ENCODE measurements at regions not wholly inside any gene's neighbourhood (a gene's known extent, or its start where the extent isn't known, plus 50 kb on each side); places are given as distances from the start of the nearest gene placed in this dataset.
A peak's percentile ranks its signal among the peaks of the same experiment; 100 is the strongest.
"Not testable (repeated sequence)": the region's sequence is repeated elsewhere in the genome, so short reads cannot be mapped to it uniquely, and the experiment has no call there.

GRCh38 chr10:32190890-32191491 lies 134.8 kb upstream of the KIF5B start:
- no peaks in the 10 kb centered on the region for H3K4me1 ChIP-seq (ENCODE audit: control insufficient read depth in 3 of 3, insufficient read depth in 3 of 3, low read length in 3 of 3)
- no peak overlapping the region for H3K27ac ChIP-seq (ENCODE audit: low read depth, low read length)
- no peak overlapping the region for H3K4me3 ChIP-seq (ENCODE audit: low read length in 3 of 3)
- H3K27me3 ChIP-seq (ENCODE audit: control insufficient read depth in 3 of 3, insufficient read depth in 3 of 3, low read length in 3 of 3), result no peaks in the 10 kb centered on the region
- H3K9ac ChIP-seq (ENCODE audit: low read depth in 1 of 3, low read length in 3 of 3), result no peak overlapping the region
- no peaks in the 10 kb centered on the region for H3K9me3 ChIP-seq (ENCODE audit: control insufficient read depth in 3 of 3, low read length in 3 of 3)
- H3K36me3 ChIP-seq (ENCODE audit: control insufficient read depth in 3 of 3, insufficient read depth in 3 of 3, low read length in 3 of 3), result no peaks in the 10 kb centered on the region

DNA sequence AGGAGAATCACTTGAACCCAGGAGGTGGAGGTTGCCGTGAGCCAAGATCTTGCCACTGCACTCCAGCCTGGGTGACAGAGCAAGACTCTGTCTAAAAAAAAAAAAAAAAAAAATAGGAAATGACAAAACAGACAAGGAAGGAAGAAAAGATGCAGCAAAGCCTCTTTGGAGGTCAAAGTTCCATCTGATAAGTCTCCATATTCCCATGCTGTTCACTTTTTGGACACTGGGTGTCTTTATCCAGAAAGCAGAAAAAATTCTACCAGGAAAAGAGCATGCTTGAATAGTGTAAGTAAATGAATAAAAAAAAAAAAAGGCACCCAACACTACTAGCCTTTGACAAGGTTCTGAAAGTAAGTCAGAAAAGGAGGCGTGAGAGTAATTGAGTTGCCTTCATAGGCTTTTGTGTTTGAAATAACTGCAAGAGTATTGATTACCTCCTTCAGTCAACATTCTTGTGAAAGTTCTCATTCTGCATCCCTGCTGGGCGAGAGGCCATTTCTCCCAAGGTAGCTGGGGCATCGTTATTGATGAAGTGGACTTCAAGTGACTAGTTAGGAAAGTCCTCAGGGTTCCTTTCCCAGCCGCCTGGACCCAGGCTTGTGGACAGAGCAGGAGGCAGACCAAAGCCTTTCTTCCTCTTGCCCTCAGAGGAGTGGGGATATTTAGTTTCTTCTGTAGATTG lies 133.3 kb upstream of the KIF5B start:
- H3K27ac ChIP-seq (ENCODE audit: low read depth, low read length), result no peak overlapping the region
- H3K9ac ChIP-seq (ENCODE audit: low read depth in 1 of 3, low read length in 3 of 3), result no peak overlapping the region
- H3K4me1 ChIP-seq (ENCODE audit: control insufficient read depth in 3 of 3, insufficient read depth in 3 of 3, low read length in 3 of 3), result no peaks in the 10 kb centered on the region
- no peaks in the 10 kb centered on the region for H3K36me3 ChIP-seq (ENCODE audit: control insufficient read depth in 3 of 3, insufficient read depth in 3 of 3, low read length in 3 of 3)
- H3K27me3 ChIP-seq (ENCODE audit: control insufficient read depth in 3 of 3, insufficient read depth in 3 of 3, low read length in 3 of 3), result no peaks in the 10 kb centered on the region
- H3K9me3 ChIP-seq (ENCODE audit: control insufficient read depth in 3 of 3, low read length in 3 of 3), result no peaks in the 10 kb centered on the region
- no peak overlapping the region for H3K4me3 ChIP-seq (ENCODE audit: low read length in 3 of 3)

DNA sequence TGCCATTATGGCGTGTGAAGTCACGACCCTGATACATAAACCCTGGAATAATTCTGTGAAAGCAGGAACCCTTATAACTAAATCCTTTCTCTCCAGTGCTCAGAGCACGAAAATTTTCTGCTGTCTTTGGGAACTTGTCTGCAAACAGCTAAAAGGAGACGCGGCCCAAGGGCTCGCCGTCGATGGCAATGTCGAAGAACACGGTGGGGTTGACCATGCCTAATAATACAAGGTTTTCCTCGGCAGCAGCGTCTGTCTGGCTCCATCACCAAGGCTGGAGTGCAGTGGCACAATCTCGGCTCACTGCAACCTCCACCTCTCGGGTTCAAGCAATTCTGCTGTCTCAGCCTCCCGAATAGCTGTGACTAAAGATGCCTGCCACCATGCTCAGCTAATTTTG lies 132.4 kb upstream of the KIF5B start:
- not testable (repeated sequence) for H3K27me3 ChIP-seq (ENCODE audit: control insufficient read depth in 3 of 3, insufficient read depth in 3 of 3, low read length in 3 of 3); H3K4me1 ChIP-seq (ENCODE audit: control insufficient read depth in 3 of 3, insufficient read depth in 3 of 3, low read length in 3 of 3); H3K4me3 ChIP-seq (ENCODE audit: low read length in 3 of 3); H3K27ac ChIP-seq (ENCODE audit: low read depth, low read length); H3K9me3 ChIP-seq (ENCODE audit: control insufficient read depth in 3 of 3, low read length in 3 of 3); H3K36me3 ChIP-seq (ENCODE audit: control insufficient read depth in 3 of 3, insufficient read depth in 3 of 3, low read length in 3 of 3); H3K9ac ChIP-seq (ENCODE audit: low read depth in 1 of 3, low read length in 3 of 3)

- no peak overlapping the region for H3K4me3 ChIP-seq (ENCODE audit: low read length in 3 of 3)
- H3K9me3 ChIP-seq (ENCODE audit: control insufficient read depth in 3 of 3, low read length in 3 of 3), result no peaks in the 10 kb centered on the region
- no peaks in the 10 kb centered on the region for H3K4me1 ChIP-seq (ENCODE audit: control insufficient read depth in 3 of 3, insufficient read depth in 3 of 3, low read length in 3 of 3)
- H3K27ac ChIP-seq (ENCODE audit: low read depth, low read length), result no peak overlapping the region
- H3K27me3 ChIP-seq (ENCODE audit: control insufficient read depth in 3 of 3, insufficient read depth in 3 of 3, low read length in 3 of 3), result no peaks in the 10 kb centered on the region
- no peak overlapping the region for H3K9ac ChIP-seq (ENCODE audit: low read depth in 1 of 3, low read length in 3 of 3)
- no peaks in the 10 kb centered on the region for H3K36me3 ChIP-seq (ENCODE audit: control insufficient read depth in 3 of 3, insufficient read depth in 3 of 3, low read length in 3 of 3)
Observed at GRCh38 chr10:32187686-32188085, 131.5 kb upstream of the KIF5B start.

DNA sequence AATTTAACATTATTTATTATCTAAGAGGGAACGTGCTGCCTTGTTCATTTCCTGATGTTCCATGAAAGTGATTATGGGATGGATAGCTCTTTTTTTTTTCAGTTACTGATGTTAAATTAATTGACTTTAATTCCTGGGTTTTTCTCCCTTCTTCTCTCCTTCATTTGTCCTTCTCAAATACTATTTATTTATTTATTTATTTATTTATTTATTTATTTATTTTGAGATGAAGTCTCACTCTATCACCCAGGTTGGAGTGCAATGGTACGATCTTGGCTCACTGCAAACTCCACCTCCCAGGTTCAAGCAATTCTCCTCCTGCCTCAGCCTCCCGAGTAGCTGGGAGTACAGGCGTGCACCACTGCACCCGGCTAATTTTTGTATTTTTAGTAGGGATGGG lies 127.4 kb upstream of the KIF5B start:
- not testable (repeated sequence) for H3K9ac ChIP-seq (ENCODE audit: low read depth in 1 of 3, low read length in 3 of 3); H3K4me3 ChIP-seq (ENCODE audit: low read length in 3 of 3); H3K4me1 ChIP-seq (ENCODE audit: control insufficient read depth in 3 of 3, insufficient read depth in 3 of 3, low read length in 3 of 3); H3K27ac ChIP-seq (ENCODE audit: low read depth, low read length); H3K9me3 ChIP-seq (ENCODE audit: control insufficient read depth in 3 of 3, low read length in 3 of 3); H3K36me3 ChIP-seq (ENCODE audit: control insufficient read depth in 3 of 3, insufficient read depth in 3 of 3, low read length in 3 of 3); H3K27me3 ChIP-seq (ENCODE audit: control insufficient read depth in 3 of 3, insufficient read depth in 3 of 3, low read length in 3 of 3)

DNA sequence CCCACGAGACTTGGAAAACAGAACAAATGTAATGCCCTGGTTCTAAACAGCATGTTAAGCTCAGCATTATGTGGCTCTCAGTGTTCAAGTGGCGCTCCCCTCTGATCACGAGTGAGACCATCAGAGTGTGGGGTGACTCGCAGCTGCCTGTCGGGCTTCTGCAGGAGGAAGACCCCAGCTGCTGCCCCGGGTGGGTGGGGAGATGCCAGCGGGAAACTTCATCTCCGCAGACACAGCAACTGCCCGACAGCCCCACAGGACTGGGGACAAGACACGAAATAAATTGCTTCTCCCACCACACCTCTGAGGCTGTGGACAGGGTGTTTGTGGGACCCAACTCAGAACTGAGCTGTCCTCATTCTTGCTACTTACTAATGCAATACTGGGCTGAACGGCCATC lies 126.3 kb upstream of the KIF5B start:
- Histone ChIP-seq H3K4me1 (ENCODE audit: control insufficient read depth in 3 of 3, insufficient read depth in 3 of 3, low read length in 3 of 3) (no peaks in the 10 kb centered on the region), H3K9ac (ENCODE audit: low read depth in 1 of 3, low read length in 3 of 3) (no peak overlapping the region), H3K9me3 (ENCODE audit: control insufficient read depth in 3 of 3, low read length in 3 of 3) (no peaks in the 10 kb centered on the region), H3K4me3 (ENCODE audit: low read length in 3 of 3) (no peak overlapping the region), H3K36me3 (ENCODE audit: control insufficient read depth in 3 of 3, insufficient read depth in 3 of 3, low read length in 3 of 3) (no peaks in the 10 kb centered on the region), H3K27ac (ENCODE audit: low read depth, low read length) (no peak overlapping the region), H3K27me3 (ENCODE audit: control insufficient read depth in 3 of 3, insufficient read depth in 3 of 3, low read length in 3 of 3) (no peaks in the 10 kb centered on the region)

DNA sequence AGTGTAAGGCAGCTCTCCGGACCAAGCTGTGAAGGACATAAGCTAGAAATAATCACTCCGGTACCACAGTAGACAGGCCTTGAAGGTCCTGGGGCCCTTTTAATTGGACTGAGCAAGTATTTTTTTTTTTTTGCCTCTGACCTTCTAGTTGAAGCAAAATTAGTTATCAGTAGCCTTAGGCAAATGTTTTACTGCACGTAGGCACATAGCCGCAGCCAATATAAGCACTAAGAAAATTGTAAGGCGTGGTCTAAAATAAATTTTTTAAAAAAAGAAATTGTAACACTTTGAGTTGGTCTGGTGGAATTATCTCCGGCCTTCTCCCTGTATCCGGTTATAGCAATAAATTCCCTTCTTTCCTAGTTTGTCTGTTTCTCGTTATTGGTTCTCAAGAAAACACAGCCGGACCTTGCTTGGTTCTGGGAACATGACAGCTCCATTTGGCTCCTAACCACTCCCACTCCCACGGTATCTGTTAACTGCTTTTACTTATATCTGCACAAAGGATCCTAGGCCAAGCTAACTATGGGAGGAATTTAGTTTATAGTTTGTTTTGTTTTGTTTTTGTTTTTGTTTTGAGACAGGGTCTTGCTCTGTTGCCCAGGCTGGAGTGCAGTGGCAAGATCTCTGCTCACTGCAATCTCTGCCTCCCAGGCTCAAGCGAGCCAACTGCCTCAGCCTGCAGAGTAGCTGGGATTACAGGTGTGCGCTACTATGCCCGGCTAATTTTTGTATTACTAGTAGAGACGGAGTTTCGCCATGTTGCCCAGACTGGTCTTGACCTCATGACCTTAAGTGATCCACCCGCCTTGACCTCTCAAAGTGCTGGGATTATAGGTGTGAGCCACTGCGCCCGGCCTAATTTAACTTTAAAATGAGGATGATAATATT lies 124.4 kb upstream of the KIF5B start:
- no peaks in the 10 kb centered on the region for H3K9me3 ChIP-seq (ENCODE audit: control insufficient read depth in 3 of 3, low read length in 3 of 3)
- peak overlapping the region in 1 of 3 donors; percentile 20 for H3K9ac ChIP-seq (ENCODE audit: low read depth in 1 of 3, low read length in 3 of 3)
- H3K27ac ChIP-seq (ENCODE audit: low read depth, low read length), result no peak overlapping the region
- H3K4me1 ChIP-seq (ENCODE audit: control insufficient read depth in 3 of 3, insufficient read depth in 3 of 3, low read length in 3 of 3), result no peaks in the 10 kb centered on the region
- H3K27me3 ChIP-seq (ENCODE audit: control insufficient read depth in 3 of 3, insufficient read depth in 3 of 3, low read length in 3 of 3), result peaks cover 0 to 2% (median 0%) of the 10 kb centered on the region in 3 donors
- H3K4me3 ChIP-seq (ENCODE audit: low read length in 3 of 3), result no peak overlapping the region
- H3K36me3 ChIP-seq (ENCODE audit: control insufficient read depth in 3 of 3, insufficient read depth in 3 of 3, low read length in 3 of 3), result no peaks in the 10 kb centered on the region

DNA sequence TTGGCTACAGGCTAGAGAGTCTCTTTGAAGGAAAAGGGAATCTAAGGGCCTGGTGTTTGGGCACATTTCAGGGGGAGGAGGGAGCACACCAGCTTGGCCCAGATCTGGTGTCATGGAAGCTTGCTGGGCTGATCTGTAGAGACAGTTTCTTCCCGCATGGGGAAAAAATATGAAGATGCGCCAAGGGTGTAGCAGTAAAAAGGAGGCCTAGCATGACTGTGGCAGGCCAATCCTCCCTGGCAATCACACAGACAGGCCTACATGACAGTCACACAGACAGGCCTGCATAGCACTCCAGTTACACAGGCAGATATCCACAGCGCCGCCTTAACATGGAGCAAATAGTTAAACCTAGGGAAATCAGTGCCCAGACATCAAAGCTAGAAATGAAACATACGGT lies 123.6 kb upstream of the KIF5B start:
- Histone ChIP-seq H3K27ac (ENCODE audit: low read depth, low read length) (no peak overlapping the region), H3K4me1 (ENCODE audit: control insufficient read depth in 3 of 3, insufficient read depth in 3 of 3, low read length in 3 of 3) (no peaks in the 10 kb centered on the region), H3K4me3 (ENCODE audit: low read length in 3 of 3) (no peak overlapping the region), H3K9ac (ENCODE audit: low read depth in 1 of 3, low read length in 3 of 3) (peak overlapping the region in 1 of 3 donors; percentile 20), H3K36me3 (ENCODE audit: control insufficient read depth in 3 of 3, insufficient read depth in 3 of 3, low read length in 3 of 3) (no peaks in the 10 kb centered on the region), H3K9me3 (ENCODE audit: control insufficient read depth in 3 of 3, low read length in 3 of 3) (no peaks in the 10 kb centered on the region), H3K27me3 (ENCODE audit: control insufficient read depth in 3 of 3, insufficient read depth in 3 of 3, low read length in 3 of 3) (peaks cover 0 to 2% (median 0%) of the 10 kb centered on the region in 3 donors)

DNA sequence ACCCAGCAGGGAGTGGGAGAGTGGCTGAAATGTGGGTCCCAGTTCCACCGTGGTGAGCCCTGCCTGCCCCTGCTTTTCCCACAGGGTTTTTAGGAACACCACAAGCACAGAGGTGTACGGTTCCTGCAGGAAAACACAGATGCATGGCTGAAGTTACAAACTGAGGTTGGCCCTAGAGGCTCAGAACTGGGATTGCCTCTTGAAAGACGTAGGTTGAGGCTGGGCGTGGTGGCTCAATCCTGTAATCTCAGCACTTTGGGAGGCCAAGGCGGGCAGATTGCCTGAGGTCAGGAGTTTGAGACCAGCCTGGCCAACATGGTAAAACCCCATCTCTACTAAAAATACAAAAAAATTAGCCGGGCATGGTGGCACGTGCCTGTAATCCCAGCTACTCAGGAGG lies 121.4 kb upstream of the KIF5B start:
- not testable (repeated sequence) for H3K27me3 ChIP-seq (ENCODE audit: control insufficient read depth in 3 of 3, insufficient read depth in 3 of 3, low read length in 3 of 3); H3K9me3 ChIP-seq (ENCODE audit: control insufficient read depth in 3 of 3, low read length in 3 of 3)

GRCh38 chr10:32175629-32176028 lies 119.4 kb upstream of the KIF5B start:
- Histone ChIP-seq H3K9me3 (ENCODE audit: control insufficient read depth in 3 of 3, low read length in 3 of 3) (no peaks in the 10 kb centered on the region), H3K9ac (ENCODE audit: low read depth in 1 of 3, low read length in 3 of 3) (no peak overlapping the region), H3K4me1 (ENCODE audit: control insufficient read depth in 3 of 3, insufficient read depth in 3 of 3, low read length in 3 of 3) (no peaks in the 10 kb centered on the region), H3K4me3 (ENCODE audit: low read length in 3 of 3) (no peak overlapping the region), H3K27ac (ENCODE audit: low read depth, low read length) (no peak overlapping the region), H3K36me3 (ENCODE audit: control insufficient read depth in 3 of 3, insufficient read depth in 3 of 3, low read length in 3 of 3) (no peaks in the 10 kb centered on the region), H3K27me3 (ENCODE audit: control insufficient read depth in 3 of 3, insufficient read depth in 3 of 3, low read length in 3 of 3) (peaks cover 0 to 2% (median 0%) of the 10 kb centered on the region in 3 donors)

More for the DNA sequence above, 121.4 kb upstream of the KIF5B start:
- H3K4me3 ChIP-seq (ENCODE audit: low read length in 3 of 3); H3K4me1 ChIP-seq (ENCODE audit: control insufficient read depth in 3 of 3, insufficient read depth in 3 of 3, low read length in 3 of 3); H3K27ac ChIP-seq (ENCODE audit: low read depth, low read length); H3K36me3 ChIP-seq (ENCODE audit: control insufficient read depth in 3 of 3, insufficient read depth in 3 of 3, low read length in 3 of 3); H3K9ac ChIP-seq (ENCODE audit: low read depth in 1 of 3, low read length in 3 of 3): not testable (repeated sequence)
